Stimulated activated CD8-positive, alpha-beta memory T cell treated with anti-CD3 and anti-CD28 coated beads, Interleukin-4, amount 100 ng/mL, for 4 hours (primary cell): ENCODE measurements at regions not wholly inside any gene's neighbourhood (a gene's known extent, or its start where the extent isn't known, plus 50 kb on each side); places are given as distances from the start of the nearest gene placed in this dataset.

Experiments
- DNase-seq, 2 donors: peaks; one replicate each; pipeline ENCODE4 v3.0.0-alpha.2; 2020; ENCODE audit warnings: low read depth in 2 of 2, low spot score in 1 of 2

DNA sequence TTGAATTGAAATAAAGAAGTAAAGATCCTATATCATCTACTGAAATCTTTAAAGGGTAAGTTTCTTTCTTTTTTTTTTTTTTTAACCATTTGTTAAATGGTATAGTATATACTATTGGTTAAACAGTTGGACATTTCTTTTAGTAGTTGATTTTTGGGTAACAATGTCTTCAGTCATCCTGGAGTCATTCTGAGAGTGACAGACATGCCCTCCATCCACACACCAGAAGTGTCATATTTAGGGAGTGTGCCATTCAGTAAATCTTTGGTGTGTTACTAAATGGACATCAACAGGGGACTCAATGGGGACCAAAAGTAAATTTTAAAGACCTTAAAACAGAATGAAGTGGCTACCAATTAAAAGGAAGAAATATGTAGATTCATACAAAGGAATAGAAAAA, 50.8 kb upstream of the SLC39A10 start:
- no peak for DNase-seq

DNA sequence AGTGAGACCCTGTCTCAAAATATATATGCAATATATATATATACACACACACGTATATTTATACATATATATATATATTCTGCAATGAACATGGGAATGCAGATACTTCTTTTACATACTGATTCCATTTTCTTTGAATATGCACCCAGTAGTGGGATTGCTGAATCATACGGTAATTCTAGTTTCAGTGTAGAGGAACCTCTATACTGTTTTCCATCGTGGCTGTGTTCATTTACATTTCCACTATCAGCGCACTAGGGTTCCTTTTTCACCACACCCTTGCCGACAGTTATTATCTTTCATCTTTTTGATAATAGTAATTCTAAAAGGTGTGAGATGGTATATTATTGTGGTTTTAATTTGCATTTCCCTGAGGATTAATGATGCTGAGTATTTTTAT, 52.3 kb upstream of the SLC39A10 start:
- no peak for DNase-seq

DNA sequence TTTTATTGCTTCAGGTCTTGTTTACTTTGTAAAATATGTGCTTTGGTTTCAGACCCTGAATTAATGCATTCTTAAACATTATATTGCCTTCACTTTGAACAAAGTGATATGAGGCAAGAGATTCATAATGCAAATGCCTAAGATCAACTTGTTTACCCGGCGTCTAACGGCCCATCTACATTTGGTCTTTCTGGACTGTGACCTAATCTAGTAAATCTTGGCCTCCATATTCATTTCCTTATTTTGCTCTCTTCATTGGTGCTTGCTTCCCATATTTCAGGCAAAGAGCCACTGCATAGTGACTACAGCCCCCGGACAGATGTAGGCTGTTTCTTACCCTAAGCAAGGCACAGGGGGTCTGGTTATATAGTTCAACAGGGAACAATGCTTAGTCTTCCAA, 53.0 kb upstream of the SLC39A10 start:
- no peak for DNase-seq

DNA sequence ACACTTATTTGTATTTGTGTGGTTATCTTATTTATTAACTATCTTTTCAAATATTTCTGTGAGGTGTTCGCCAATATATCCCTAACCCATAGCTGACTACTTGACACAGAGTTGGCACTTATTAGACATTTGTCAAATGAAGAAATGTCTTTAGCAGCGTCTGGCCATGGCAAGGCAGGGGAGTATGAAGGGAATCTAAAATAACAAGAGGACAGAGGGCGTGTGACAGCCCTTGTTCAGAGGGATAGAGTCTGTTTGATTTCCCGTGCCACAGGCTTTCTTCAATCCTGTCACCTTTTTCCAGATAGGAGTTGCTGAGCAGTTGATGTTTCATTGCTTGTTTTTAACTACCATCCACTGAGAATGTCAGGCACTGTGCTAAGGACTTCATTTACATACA, 53.6 kb upstream of the SLC39A10 start:
- DNase-seq = no peak

DNA sequence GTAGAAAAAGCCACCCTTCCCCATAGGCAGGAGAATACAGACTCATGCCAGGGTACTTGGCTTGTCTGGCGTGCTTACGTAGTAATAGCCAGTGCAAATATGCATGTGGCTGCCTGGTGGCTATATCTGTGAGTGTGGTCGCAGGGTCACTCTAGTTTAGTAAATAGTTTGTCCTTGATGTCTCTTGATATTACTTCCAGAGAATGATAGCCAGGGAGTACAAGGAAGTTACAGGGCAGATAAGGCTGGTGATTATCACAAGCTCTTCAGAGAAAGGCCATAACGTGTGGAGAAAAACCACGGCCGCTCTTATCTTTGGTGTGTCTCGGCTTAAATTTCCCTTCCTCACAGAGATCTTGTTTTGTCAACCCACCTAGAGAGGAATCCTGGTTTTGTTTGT, 54.3 kb upstream of the SLC39A10 start:
- DNase-seq = no peak

DNA sequence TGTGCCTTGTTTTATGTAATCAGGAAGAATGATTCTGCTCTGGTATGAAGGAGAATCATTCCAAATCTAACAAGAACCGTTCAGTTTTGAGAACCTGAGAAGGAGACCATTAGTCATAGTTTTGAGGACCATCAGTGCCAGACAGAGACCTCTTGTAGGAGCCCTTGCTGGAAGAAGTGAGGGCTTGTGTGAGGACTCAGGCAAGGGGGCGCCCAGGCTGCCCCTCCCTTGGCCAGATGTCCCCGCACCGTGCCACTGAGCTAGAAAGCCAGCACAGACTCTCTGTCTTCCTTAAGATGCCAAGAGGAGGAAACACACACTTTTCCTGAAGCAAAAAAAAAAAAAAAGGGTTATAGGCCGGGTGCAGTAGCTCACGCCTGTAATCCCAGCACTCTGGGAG, 55.7 kb upstream of the SLC39A10 start:
- no peak for DNase-seq

DNA sequence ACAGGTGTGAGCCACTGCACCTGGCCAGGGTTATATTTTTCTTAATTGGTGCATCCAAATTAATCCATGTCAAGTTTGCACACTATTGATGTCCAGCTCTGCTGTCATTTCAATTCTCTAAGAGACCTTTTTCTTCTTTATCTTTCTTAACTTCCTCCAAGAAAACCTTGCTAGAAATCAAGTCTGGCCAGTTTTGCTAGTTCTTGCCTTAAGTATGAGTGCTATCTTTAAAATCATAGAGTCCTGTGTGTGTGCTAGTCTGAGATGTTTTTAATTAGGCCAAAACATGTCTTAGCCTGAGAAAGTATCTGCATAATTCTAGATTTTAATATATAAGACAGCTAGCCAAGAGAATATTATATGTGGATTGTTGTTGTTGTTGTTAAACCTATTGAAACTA, 56.2 kb upstream of the SLC39A10 start:
- DNase-seq = no peak

DNA sequence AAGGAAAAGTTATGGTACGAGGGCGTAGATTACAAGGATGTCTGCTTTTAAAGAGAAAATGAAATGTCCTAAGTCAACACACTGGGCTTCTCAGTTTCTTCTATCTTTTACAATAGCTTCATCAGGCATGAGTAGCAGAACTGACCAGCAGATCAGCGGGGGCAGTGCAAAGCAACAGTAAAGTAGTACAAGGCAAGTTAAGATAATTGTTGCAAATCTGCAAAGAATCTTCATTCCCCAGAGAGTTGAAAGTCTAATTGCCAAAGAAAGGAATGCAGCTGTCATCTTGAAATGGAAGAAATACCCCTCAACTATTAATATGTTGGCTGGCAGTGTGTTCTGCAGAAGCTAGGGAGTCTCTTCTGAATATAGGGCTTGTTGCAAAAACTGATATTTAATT, 60.2 kb upstream of the SLC39A10 start:
- no peak for DNase-seq

DNA sequence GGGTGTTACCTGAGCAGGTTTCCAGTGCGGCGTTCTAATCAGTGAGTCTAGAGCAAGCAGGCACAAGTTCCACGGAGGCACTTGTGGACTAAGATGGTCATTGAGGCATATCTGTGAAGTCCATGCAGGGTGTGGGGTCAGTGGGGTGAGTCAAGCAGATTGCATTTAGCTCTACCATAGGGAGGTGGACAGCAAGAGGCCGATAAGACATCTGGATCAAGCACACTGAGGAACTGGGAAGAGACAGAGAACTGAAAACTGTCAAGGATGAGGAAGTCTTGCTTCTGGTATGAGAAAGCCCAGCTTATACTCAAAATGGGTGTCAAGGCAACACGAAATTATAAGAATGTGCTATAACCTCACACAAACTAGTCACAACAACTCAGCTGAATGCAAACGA, 61.2 kb upstream of the SLC39A10 start:
- no peak for DNase-seq

DNA sequence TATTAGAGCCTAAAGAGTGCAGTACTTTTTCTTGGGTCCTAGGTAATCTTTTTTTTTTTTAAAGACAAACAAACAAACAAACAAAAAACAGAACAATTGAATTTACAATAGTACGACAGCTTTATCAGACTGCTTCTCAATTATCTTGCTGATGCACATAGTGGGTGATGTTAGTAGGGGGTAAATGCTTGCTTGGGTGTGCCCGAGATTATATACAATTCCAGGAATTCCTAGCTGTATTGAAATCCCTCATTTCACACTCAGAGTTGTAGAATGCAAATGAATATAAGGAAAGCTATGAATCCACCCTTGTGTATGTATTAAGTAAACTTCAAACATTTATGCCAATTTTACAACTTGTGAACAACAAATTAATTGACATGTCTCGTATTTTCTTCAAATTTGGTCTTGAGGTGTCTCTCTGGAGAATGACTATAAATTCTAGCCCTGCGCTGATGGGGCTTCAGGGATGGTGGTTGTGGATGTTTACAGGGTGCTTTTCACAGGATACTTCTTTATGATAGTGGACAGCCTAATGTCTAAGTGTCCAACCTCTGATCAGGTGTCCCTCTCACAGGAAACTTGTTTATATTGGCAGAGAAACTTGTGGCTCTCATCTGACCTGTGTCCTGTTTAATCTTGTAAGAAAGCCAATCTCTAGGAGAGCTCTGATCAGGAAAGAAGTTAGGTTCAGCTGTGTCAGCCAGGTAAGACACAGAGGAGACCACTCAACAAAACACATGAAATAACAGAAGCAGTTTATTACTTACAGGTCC, 61.9 kb upstream of the SLC39A10 start:
- DNase-seq = no peak

DNA sequence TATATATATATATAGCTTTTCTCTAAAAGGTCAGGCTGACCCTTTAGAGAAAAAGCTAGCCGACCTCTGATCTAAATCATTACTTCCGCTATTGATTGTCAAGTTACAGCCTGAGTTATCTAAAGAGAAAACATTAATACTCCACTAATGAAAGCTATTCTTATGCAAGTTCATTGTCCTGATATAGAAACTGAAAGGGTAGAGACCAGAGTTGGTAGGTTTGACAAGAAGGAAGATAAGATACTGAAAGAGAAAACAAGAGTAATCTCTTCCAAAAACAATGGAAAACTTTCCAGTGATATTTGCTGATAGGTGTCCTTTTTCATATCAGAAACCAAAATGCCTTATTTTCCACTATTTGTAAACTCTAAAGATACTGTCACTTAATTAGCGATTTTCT, 62.8 kb upstream of the SLC39A10 start:
- no peak for DNase-seq

DNA sequence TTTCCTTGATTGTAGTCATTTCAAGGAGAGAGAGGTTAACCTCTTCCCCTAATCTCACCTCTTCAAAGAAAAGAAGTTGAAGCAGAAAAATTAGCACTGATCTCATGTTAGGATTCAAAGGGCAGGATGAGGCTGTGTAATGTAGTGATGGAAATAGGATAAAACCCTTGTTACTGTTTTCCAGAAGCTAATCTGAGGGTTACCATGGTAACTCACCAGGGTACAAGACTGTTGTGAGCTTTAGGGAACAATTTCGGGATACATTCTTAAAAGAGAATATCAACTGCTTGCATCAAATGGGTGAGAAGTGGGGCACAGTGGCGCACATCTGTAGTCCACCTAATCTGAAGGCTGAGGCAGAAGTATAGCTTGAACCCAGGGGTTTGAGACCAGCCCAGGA, 64.9 kb upstream of the SLC39A10 start:
- no peak for DNase-seq

DNA sequence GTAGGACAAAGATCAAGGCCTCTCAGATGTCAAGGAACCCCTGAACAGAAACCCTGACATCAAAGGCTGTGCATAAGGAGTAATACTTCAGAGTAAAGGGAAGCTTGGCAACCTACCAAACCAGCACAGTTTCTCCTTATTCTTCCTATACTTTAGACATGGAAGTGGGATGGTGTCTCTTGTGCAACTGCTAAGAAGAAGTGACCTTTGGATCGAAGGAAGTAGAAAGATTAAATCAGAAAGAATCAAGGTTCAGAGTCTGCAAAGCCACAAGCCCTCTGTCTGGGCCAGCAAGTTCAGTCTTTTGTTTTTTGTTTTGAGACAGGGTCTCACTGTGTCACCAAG, 66.2 kb upstream of the SLC39A10 start:
- no peak for DNase-seq

DNA sequence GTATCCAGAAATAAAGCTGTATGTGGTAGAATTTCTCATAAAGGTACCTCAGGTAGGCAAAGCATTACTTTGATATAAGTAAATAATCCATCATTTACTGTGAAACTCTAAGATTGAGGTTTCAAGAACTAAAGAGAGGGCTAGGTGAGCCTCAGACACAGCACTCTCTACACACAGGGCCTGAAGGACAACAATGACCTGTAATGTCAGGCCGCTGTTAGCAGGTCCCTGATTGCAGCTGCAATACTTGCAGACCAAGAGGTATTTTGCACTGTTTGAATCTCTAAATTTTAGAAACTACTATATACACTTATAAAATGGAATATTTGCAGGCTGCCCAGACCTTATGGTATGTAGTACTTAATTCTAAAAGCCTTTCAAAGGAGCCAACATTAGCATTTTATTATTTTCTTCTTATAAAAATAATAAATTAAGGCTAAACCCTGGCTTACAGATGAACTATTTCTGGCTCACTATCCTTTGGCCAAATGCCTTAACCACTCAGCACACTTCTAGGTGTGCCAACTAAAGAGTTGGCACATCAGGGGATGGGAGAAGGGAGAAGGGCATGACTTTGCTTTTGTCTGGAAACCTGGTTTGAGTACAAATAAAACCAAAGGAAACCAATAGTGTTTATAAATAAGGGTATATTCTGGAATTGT, 66.7 kb upstream of the SLC39A10 start:
- DNase-seq = no peak

DNA sequence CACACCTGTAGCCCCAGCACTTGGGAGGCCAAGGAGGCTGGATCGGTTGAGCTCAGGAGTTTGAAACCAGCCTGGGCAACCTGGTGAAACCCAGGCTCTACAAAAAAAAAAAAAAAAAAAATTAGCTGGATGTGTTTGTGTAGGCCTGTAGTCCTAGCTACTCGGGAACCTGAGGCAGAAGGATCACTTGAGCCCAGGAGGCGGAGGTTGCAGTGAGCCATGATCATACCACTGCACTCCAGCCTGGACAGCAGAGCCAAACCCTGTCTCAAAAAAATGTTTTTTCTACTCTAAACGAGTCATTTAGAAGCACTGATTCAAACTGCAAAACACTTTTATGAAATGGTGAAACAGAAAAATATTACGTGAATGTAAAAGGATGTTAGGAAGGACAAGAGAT, 69.1 kb upstream of the SLC39A10 start:
- DNase-seq = no peak

DNA sequence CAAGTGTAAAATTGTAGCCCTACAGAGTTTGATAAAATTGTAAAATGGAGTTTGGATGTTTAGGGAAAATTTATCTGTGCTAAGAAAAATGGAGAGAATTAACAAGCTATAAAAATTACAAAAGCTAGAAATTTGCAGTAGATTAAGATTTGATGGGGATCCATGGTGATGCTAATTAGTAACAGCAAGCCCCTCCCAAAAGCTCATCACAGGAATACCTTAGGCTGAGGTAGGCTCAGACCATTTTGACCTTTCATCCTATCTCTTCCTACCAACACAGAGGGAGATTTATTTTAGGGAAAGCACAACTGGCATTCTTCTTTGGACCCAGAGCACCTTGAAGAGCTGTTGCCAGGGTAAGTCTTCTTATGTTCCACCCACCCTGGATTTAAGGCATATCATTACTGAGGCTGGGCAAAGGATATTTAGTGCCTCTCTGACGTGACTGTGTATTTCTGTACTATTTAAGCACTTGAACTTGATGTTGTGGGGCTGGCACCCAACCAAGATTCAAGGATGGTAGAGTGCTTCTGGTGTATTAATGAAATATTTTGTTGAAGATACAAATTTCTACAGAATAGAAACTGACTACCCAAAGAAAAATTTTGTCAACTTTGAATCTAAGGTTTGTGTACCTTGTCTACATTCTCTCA, 70.8 kb upstream of the SLC39A10 start:
- no peak for DNase-seq

DNA sequence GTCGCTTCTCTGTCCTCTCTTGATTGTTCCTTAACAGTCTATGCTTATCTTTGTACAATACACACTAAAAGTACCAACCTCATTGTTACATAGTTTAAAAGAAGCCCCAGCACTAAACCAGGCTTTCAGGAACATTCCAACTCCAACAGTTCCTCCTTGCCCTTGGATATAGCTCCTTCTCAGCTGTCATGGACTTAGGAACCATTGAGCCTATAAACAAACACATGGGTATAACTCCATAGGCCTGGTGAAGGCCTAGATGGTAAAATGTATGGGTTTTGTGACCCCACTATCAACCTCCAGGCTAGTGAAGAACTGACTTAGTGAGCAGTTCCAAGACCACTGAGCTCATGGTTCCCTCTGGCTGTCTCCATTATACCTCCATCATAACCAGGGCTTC, 74.8 kb upstream of the SLC39A10 start:
- DNase-seq = no peak

DNA sequence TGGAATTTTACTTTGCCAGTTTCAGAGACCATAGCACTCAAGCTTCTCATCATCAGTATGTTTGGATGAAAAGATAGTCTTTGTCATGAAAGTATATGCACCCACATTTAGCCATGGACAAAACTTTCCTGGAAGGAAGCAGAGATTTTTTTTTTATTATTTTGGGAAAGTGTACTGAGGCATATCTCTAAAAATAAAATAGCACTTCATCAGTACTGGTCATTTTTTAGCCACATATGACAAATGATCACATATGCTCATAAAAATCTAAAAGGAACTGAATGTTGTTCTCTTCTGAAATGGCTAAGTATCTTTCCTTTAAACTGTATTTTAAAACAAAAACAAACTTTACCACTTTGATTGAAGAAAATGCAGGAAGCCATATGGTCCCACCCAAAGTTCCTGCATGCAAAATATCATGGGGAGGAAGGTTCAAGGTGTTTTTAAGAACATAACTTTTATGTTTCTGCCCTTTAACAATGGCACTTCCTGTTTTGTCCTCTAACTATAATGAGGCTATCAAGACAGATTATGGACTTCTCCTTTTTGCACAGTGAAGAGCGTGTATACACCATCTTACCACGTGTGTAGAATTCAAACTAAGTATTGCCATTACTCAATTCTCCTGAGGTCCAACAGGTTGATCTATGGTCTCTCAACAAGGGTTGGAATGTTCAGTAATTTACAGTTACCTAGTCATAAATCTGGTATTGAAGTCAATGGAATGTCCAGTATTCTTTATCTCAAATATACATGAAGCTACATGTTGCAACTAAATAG, 77.1 kb upstream of the SLC39A10 start:
- DNase-seq = no peak

DNA sequence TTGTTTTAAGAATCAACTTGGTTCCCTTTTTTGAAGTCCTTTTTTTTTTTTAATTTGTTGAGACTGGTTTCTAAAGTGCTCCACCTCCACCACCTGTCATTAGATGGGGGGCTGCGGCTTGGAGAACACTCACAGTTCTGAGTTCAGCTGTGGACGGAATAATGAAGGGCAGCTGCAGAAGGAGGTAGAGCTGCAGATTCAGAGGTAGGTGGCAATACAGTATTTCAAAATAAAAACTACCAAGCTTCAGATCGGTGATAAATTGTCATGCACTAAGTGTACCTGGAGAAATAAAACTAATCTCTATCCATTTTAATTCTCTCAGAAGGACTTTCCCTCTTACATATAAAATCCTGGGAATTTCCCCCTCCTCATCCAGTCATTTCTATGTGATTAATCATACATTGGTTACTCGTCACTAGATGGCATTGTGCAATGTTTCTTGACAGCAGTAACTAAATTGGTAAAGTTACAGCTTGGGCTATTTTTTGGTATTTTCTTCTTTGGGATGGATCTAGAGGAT, 81.1 kb upstream of the SLC39A10 start:
- DNase-seq = no peak

DNA sequence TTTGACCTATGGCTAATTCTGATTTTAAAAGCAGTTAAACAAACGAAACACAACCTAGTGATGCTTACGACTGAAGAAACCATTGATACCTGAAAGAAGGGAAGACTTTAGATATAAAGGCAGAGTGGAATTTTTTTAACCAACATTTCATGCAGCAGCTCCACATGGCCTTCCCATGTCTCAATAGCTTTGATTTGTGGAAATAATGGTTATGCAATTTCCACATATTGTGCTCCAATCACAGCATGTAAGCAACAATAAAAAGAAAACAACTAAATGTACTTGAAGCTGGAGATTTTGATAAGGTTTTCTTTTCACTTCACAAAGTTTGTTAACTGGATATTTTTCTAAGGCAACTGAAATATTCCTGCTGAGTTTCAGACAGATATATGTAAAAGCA, 82.0 kb upstream of the SLC39A10 start:
- no peak for DNase-seq

DNA sequence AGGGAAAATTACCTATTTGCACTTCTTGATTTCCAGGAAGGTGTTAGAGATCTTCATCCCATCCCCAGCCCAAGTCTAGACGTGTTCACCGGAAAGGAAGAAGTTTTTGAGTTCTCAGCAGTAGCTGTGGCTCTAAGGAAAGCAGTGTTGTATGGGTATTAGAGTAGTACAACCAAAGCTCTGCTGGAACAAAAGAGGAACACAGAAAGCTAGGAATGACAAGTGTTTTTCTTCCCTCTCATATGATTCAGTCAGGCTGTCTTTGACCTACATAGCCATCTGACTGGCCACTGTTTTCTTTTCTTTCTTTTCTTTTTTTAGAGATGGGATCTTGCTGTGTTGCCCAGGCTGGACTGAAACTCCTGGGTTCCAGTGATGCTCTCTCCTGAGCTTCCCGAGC, 82.7 kb upstream of the SLC39A10 start:
- DNase-seq = no peak
